ENCODE measurements at regions not wholly inside any gene's neighbourhood (a gene's known extent, or its start where the extent isn't known, plus 50 kb on each side); places are given as distances from the start of the nearest gene placed in this dataset.

DNA sequence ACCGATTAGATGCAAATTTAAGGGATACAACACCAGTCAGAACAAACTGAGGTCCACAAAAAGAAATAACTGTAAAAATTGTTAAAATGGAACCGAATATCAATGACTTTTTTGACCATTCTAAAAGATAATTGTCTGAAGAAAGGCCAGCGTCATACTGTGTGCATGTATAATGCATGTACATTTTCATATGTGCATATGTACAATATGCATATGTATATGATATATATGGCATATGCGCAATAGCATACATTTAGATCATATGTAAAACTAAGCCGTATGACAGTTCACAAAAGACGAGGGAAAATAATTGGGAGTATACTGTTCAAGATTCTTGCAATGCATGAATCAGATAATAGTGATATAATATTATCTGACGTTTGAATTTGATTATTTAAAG, 475.8 kb upstream of the TMEM132C start:
- TF ChIP-seq, protein P1, sequence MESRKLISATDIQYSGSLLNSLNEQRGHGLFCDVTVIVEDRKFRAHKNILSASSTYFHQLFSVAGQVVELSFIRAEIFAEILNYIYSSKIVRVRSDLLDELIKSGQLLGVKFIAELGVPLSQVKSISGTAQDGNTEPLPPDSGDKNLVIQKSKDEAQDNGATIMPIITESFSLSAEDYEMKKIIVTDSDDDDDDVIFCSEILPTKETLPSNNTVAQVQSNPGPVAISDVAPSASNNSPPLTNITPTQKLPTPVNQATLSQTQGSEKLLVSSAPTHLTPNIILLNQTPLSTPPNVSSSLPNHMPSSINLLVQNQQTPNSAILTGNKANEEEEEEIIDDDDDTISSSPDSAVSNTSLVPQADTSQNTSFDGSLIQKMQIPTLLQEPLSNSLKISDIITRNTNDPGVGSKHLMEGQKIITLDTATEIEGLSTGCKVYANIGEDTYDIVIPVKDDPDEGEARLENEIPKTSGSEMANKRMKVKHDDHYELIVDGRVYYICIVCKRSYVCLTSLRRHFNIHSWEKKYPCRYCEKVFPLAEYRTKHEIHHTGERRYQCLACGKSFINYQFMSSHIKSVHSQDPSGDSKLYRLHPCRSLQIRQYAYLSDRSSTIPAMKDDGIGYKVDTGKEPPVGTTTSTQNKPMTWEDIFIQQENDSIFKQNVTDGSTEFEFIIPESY (IDR thresholded peaks at IDR 0.05): no peak
- no peak for TF ChIP-seq SIN3A (IDR thresholded peaks at IDR 0.05; ENCODE audit: low read depth, low read length)
- no peak for TF ChIP-seq MTA3 (IDR thresholded peaks at IDR 0.05; ENCODE audit: borderline replicate concordance, low read length)
- TF ChIP-seq, protein P2, sequence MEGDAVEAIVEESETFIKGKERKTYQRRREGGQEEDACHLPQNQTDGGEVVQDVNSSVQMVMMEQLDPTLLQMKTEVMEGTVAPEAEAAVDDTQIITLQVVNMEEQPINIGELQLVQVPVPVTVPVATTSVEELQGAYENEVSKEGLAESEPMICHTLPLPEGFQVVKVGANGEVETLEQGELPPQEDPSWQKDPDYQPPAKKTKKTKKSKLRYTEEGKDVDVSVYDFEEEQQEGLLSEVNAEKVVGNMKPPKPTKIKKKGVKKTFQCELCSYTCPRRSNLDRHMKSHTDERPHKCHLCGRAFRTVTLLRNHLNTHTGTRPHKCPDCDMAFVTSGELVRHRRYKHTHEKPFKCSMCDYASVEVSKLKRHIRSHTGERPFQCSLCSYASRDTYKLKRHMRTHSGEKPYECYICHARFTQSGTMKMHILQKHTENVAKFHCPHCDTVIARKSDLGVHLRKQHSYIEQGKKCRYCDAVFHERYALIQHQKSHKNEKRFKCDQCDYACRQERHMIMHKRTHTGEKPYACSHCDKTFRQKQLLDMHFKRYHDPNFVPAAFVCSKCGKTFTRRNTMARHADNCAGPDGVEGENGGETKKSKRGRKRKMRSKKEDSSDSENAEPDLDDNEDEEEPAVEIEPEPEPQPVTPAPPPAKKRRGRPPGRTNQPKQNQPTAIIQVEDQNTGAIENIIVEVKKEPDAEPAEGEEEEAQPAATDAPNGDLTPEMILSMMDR (IDR thresholded peaks at IDR 0.05 in 2 of 3, conservative IDR thresholded peaks at IDR 0.05 in 1 of 3; ENCODE audit: control insufficient read depth in 2 of 3, extremely low read depth in 1 of 3, insufficient read depth in 1 of 3, low read depth in 3 of 3, low read length in 3 of 3): no peak
- no peak for TF ChIP-seq FOXK2 (IDR thresholded peaks at IDR 0.05)
- TF ChIP-seq, protein P3, sequence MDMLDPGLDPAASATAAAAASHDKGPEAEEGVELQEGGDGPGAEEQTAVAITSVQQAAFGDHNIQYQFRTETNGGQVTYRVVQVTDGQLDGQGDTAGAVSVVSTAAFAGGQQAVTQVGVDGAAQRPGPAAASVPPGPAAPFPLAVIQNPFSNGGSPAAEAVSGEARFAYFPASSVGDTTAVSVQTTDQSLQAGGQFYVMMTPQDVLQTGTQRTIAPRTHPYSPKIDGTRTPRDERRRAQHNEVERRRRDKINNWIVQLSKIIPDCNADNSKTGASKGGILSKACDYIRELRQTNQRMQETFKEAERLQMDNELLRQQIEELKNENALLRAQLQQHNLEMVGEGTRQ (IDR thresholded peaks at IDR 0.05; ENCODE audit: borderline replicate concordance, low read depth, low read length): no peak
- TF ChIP-seq ZZZ3 (IDR thresholded peaks at IDR 0.05; ENCODE audit: control insufficient read depth, insufficient read length, low read depth): no peak
- TF ChIP-seq YY1 (IDR thresholded peaks at IDR 0.05; ENCODE audit: low read depth, low read length): no peak
- no peak for TF ChIP-seq RFX5 (IDR thresholded peaks at IDR 0.05; ENCODE audit: low read depth, low read length)
- TF ChIP-seq POLR2A (IDR thresholded peaks at IDR 0.05; ENCODE audit: low read depth, low read length): no peak
- TF ChIP-seq TCF7 (IDR thresholded peaks at IDR 0.05; ENCODE audit: borderline replicate concordance): no peak
- no peak for TF ChIP-seq EZH2 (IDR thresholded peaks at IDR 0.05; ENCODE audit: borderline replicate concordance, control insufficient read depth, low read depth, low read length)
- TF ChIP-seq RAD21 (IDR thresholded peaks at IDR 0.05; ENCODE audit: insufficient read depth, low read depth, low read length): no peak
